BJ (cell line): ENCODE measurements at regions not wholly inside any gene's neighbourhood (a gene's known extent, or its start where the extent isn't known, plus 50 kb on each side); places are given as distances from the start of the nearest gene placed in this dataset.
"Not testable (repeated sequence)": the region's sequence is repeated elsewhere in the genome, so short reads cannot be mapped to it uniquely, and the experiment has no call there.

Experiments used
- CTCF ChIA-PET: fragments of 350-600 bp; formaldehyde crosslinking; extraction: SDS; loops from one replicate; lab custom pipeline; 2021; ENCODE audit warnings: antibody characterized with exemption, inconsistent platforms; lab: Yijun Ruan, JAX
- POLR2A ChIA-PET: fragments of 300-600 bp; sonication (Branson Sonifier 250); formaldehyde crosslinking; extraction: SDS; loops from one replicate; lab custom pipeline; 2021; ENCODE audit warnings: antibody characterized with exemption; lab: Charles Lee
- DNase-seq: peaks from one replicate; pipeline ENCODE4 v3.0.0-alpha.2; 2011; ENCODE audit warnings: low read depth
- H3K27me3 ChIP-seq: 2 replicates; pipeline ENCODE4 v1.6.0; 2011; ENCODE audit warnings: low read length; ENCODE audit not compliant: control insufficient read depth, insufficient read depth
- H3K36me3 ChIP-seq: 2 replicates; pipeline ENCODE4 v1.5.1; 2011; ENCODE audit warnings: low read length; ENCODE audit not compliant: control insufficient read depth, insufficient read depth
- H3K4me3 ChIP-seq: 2 replicates; pipeline ENCODE4 v1.5.1; 2011; ENCODE audit warnings: low read depth, mild to moderate bottlenecking, control low read depth, low read length
- TF ChIP-seq, protein P1 (sequence below): IDR thresholded peaks from 2 replicates; pipeline ENCODE4 v1.5.1; 2011; ENCODE audit warnings: low read depth, mild to moderate bottlenecking, control low read depth, inconsistent platforms, low read length, moderate library complexity; ENCODE audit not compliant: insufficient read depth

- ChIA-PET POLR2A (no interaction called here), CTCF (no interaction called here)
- H3K4me3 ChIP-seq, result no peak overlapping the region
- DNase-seq, result no peak
- TF ChIP-seq, protein P1, sequence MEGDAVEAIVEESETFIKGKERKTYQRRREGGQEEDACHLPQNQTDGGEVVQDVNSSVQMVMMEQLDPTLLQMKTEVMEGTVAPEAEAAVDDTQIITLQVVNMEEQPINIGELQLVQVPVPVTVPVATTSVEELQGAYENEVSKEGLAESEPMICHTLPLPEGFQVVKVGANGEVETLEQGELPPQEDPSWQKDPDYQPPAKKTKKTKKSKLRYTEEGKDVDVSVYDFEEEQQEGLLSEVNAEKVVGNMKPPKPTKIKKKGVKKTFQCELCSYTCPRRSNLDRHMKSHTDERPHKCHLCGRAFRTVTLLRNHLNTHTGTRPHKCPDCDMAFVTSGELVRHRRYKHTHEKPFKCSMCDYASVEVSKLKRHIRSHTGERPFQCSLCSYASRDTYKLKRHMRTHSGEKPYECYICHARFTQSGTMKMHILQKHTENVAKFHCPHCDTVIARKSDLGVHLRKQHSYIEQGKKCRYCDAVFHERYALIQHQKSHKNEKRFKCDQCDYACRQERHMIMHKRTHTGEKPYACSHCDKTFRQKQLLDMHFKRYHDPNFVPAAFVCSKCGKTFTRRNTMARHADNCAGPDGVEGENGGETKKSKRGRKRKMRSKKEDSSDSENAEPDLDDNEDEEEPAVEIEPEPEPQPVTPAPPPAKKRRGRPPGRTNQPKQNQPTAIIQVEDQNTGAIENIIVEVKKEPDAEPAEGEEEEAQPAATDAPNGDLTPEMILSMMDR, result no peak
- no peaks in the 10 kb centered on the region for H3K27me3 ChIP-seq
- no peaks in the 10 kb centered on the region for H3K36me3 ChIP-seq
Observed at GRCh38 chr13:80695841-80696240, 354.9 kb upstream of the SPRY2 start.

DNA sequence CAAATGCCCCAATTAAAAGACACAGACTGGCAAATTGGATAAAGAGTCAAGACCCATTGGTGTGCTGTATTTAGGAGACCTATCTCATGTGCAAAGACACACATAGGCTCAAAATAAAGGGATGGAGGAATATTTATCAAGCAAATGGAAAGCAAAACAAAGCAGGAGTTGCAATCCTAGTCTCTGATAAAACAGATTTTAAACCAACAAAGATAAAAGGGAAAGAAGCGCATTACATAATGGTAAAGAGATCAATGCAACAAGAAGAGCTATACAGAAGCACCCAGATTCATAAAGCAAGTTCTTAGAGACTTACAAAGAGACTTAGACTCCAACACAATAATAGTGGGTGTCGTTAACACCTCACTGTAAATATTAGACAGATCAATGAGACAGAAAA, 350.9 kb upstream of the SPRY2 start:
- POLR2A ChIA-PET, DNase-seq, H3K4me3 ChIP-seq, H3K36me3 ChIP-seq, CTCF ChIA-PET, H3K27me3 ChIP-seq: not testable (repeated sequence)

- POLR2A ChIA-PET, result no interaction called here
- CTCF ChIA-PET, result no interaction called here
- Histone ChIP-seq H3K4me3 (no peak overlapping the region), H3K36me3 (no peaks in the 10 kb centered on the region), H3K27me3 (no peaks in the 10 kb centered on the region)
- TF ChIP-seq, protein P1, result no peak
- no peak for DNase-seq
Observed at GRCh38 chr13:80690208-80690607, 349.3 kb upstream of the SPRY2 start.

DNA sequence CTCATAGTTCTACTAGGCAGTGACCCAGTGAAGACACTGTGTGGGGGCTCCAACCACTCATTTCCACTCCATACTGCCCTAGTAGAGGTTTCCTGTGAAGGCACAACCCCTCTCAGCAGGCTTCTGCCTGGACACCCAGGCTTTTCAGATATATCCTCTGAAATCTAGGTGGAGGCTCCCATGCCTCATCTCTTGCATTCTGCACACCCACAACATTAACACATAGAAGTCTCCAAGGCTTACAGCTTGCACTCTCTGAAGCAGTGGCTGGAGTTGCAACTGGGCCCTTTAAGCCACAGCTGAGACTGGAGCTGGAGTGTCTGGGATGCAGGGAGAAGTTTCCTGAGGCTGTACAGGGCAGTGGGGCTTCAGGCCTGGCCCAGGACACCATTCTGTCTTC, 347.7 kb upstream of the SPRY2 start:
- TF ChIP-seq, protein P1, result no peak
- Histone ChIP-seq H3K36me3 (no peaks in the 10 kb centered on the region), H3K27me3 (no peaks in the 10 kb centered on the region), H3K4me3 (no peak overlapping the region)
- ChIA-PET POLR2A (no interaction called here), CTCF (no interaction called here)
- DNase-seq, result no peak

- DNase-seq, result no peak
- CTCF ChIA-PET, result no interaction called here
Observed at GRCh38 chr13:80685942-80686341, 345.0 kb upstream of the SPRY2 start.

More at GRCh38 chr13:80685942-80686341, 345.0 kb upstream of the SPRY2 start:
- POLR2A ChIA-PET, result no interaction called here
- TF ChIP-seq, protein P1, result no peak
- no peaks in the 10 kb centered on the region for H3K36me3 ChIP-seq
- no peak overlapping the region for H3K4me3 ChIP-seq
- no peaks in the 10 kb centered on the region for H3K27me3 ChIP-seq
